MM.1S (cell line): ENCODE measurements at regions not wholly inside any gene's neighbourhood (a gene's known extent, or its start where the extent isn't known, plus 50 kb on each side); places are given as distances from the start of the nearest gene placed in this dataset.
A peak's percentile ranks its signal among the peaks of the same experiment; 100 is the strongest.

Experiments used
- DNase-seq: peaks from one replicate; pipeline ENCODE4 v3.0.0-alpha.2; 2015
- H2AFZ ChIP-seq: fragments of 300-600 bp; sonication (generic); 2 replicates; pipeline ENCODE4 v1.6.0; 2016; ENCODE audit warnings: antibody characterized with exemption, low read length
- H3F3A ChIP-seq: fragments of 300-600 bp; sonication (generic); 2 replicates; pipeline ENCODE4 v1.6.1; 2016; ENCODE audit warnings: mild to moderate bottlenecking, antibody characterized with exemption, low read length, moderate library complexity, mixed read lengths; ENCODE audit not compliant: insufficient read depth
- H3K27ac ChIP-seq: fragments of 300-600 bp; sonication (generic); 2 replicates; pipeline ENCODE4 v1.5.1; 2016; ENCODE audit warnings: mild to moderate bottlenecking, low read length
- H3K27me3 ChIP-seq: fragments of 300-600 bp; sonication (generic); replicated peaks from 2 replicates; pipeline ENCODE4 v1.6.0; 2016; ENCODE audit warnings: low read length; ENCODE audit not compliant: insufficient read depth
- H3K36me3 ChIP-seq: fragments of 300-600 bp; sonication (generic); replicated peaks from 2 replicates; pipeline ENCODE4 v1.6.1; 2016; ENCODE audit warnings: mild to moderate bottlenecking, low read length, mixed read lengths; ENCODE audit not compliant: insufficient read depth
- H3K4me1 ChIP-seq: fragments of 300-600 bp; sonication (generic); 2 replicates; pipeline ENCODE4 v1.6.1; 2016; ENCODE audit warnings: low read length, mixed read lengths
- H3K4me2 ChIP-seq: fragments of 300-600 bp; sonication (generic); 2 replicates; pipeline ENCODE4 v1.6.0; 2016; ENCODE audit warnings: low read depth, low read length
- H3K4me3 ChIP-seq: fragments of 300-600 bp; sonication (generic); 2 replicates; pipeline ENCODE4 v1.5.1; 2016; ENCODE audit warnings: low read length, mixed read lengths
- H3K79me2 ChIP-seq: fragments of 300-600 bp; sonication (generic); 2 replicates; pipeline ENCODE4 v1.6.1; 2016; ENCODE audit warnings: mixed run types, low read length, mixed read lengths
- H3K9ac ChIP-seq: fragments of 300-600 bp; sonication (generic); 2 replicates; pipeline ENCODE4 v1.6.1; 2016; ENCODE audit warnings: low read length, mixed read lengths
- H3K9me2 ChIP-seq: fragments of 300-600 bp; sonication (generic); replicated peaks from 2 replicates; pipeline ENCODE4 v1.6.1; 2016; ENCODE audit warnings: mild to moderate bottlenecking, low read length, mixed read lengths; ENCODE audit not compliant: insufficient read depth
- H3K9me3 ChIP-seq: fragments of 300-600 bp; sonication (generic); replicated peaks from 2 replicates; pipeline ENCODE4 v1.6.1; 2016; ENCODE audit warnings: mild to moderate bottlenecking, low read length, mixed read lengths; ENCODE audit not compliant: insufficient read depth
- H4K20me1 ChIP-seq: fragments of 300-600 bp; sonication (generic); 2 replicates; pipeline ENCODE4 v1.6.1; 2016; ENCODE audit warnings: mild to moderate bottlenecking, low read length, moderate library complexity, mixed read lengths; ENCODE audit not compliant: insufficient read depth
- CTCF ChIP-seq: fragments of 300-600 bp; sonication (generic); IDR thresholded peaks from 2 replicates; pipeline ENCODE4 v1.5.1; 2016; ENCODE audit warnings: antibody characterized with exemption, low read length, mixed read lengths
- EZH2 ChIP-seq: fragments of 300-600 bp; sonication (generic); optimal IDR thresholded peaks from 2 replicates; pipeline ENCODE3; 2017; ENCODE audit warnings: low read depth, mild to moderate bottlenecking, antibody characterized with exemption, low read length, mixed read lengths
- EZH2phosphoT487 ChIP-seq: fragments of 300-600 bp; sonication (generic); IDR thresholded peaks from 2 replicates; pipeline ENCODE4 v1.6.1; 2018; ENCODE audit warnings: antibody characterized with exemption, low read length

DNA sequence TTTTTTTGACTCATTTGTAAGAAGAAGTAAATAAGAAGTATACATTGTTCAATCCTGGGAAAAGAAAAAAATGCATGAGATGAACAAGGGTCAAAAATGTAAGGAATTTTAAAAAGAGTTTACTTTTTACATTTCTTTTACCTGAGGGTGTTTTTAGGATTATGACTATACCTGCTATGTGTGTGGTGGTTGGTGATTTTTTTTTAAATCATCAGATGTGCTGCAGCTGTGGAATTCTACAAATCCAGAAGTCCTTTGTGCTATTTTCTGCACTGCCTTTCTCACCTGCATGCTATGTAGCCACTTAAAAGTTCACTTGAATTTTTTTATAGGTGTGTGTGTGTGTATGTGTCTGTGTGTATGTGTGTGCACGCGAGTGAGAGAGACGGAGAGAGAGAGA lies 185.3 kb downstream of the FAT3 start:
- H3K27me3 ChIP-seq, result no peaks in the 10 kb centered on the region
- H3K4me1 ChIP-seq, result peaks cover 4% of the 10 kb centered on the region; the same call in 1 of the 2 replicates
- H3K4me3 ChIP-seq, result no peak overlapping the region
- H3K9me3 ChIP-seq, result no peaks in the 10 kb centered on the region
- no peaks in the 10 kb centered on the region for H3K36me3 ChIP-seq
- no peaks in the 10 kb centered on the region for H3K9me2 ChIP-seq
- TF ChIP-seq EZH2 (no peak), EZH2phosphoT487 (no peak)
- no peaks in the 10 kb centered on the region for H3K79me2 ChIP-seq
- no peak for DNase-seq
- no peaks in the 10 kb centered on the region for H4K20me1 ChIP-seq
- no peak overlapping the region for H3K9ac ChIP-seq
- H3F3A ChIP-seq, result no peaks in the 10 kb centered on the region
- no peak overlapping the region for H3K4me2 ChIP-seq
- no peak overlapping the region for H2AFZ ChIP-seq
- no peak overlapping the region for H3K27ac ChIP-seq

DNA sequence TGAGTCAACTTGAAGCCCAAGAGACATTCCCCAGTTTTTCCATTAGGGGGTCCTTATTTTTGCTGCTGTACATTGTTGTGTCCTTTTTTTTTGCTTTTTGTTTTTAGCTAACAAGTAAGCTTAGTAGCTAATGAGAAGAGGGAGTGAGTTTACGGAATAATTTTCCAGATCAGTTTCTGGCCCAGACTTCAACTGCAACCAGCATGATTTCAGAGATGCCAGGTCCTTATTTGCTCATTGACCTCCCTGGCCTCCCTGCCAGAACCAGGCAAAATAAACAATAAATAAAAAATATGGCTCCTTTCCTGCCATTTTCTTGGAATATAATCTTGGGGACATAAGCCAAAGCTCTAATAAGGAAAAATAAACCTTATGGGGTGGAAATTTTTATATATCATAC lies 185.9 kb downstream of the FAT3 start:
- Histone ChIP-seq H3K27me3 (no peaks in the 10 kb centered on the region), H3F3A (no peaks in the 10 kb centered on the region), H3K9me2 (no peaks in the 10 kb centered on the region), H3K36me3 (no peaks in the 10 kb centered on the region), H3K4me1 (peaks cover 4% of the 10 kb centered on the region; the same call in 1 of the 2 replicates), H2AFZ (no peak overlapping the region), H3K9me3 (no peaks in the 10 kb centered on the region), H4K20me1 (no peaks in the 10 kb centered on the region), H3K4me2 (no peak overlapping the region), H3K9ac (no peak overlapping the region), H3K27ac (no peak overlapping the region), H3K4me3 (no peak overlapping the region), H3K79me2 (no peaks in the 10 kb centered on the region)
- no peak for DNase-seq
- no peak for TF ChIP-seq EZH2phosphoT487
- no peak for TF ChIP-seq EZH2
- TF ChIP-seq CTCF, result no peak

DNA sequence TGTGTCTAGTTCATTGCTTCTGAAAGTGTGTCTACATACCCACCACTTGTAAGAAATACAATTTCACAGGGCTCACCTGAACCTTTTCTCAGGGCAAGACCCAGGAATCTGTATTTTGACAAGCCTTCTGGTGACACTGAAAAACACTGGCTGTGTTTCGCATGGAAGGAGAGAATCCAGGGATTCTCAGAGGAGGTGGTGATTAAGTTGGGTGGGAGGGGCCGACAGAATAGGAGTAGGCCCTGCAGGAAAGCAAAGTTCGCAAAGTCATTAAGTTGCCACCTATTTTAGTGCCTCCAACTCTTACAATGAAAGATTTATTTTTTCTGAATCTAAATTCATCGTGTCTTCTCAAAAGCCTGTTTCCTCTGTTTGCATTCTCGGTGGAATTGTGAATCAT lies 186.8 kb downstream of the FAT3 start:
- Histone ChIP-seq H3K79me2 (no peaks in the 10 kb centered on the region), H3K9me3 (no peaks in the 10 kb centered on the region)
- TF ChIP-seq EZH2phosphoT487 (no peak), EZH2 (no peak), CTCF (no peak)

GRCh38 chr11:92413757-92414513 lies 189.3 kb downstream of the FAT3 start:
- Histone ChIP-seq H2AFZ (peak overlapping the region; percentile 2; the same call in 1 of the 2 replicates), H3F3A (no peaks in the 10 kb centered on the region), H3K27me3 (no peaks in the 10 kb centered on the region), H3K9ac (no peak overlapping the region), H3K4me2 (peak overlapping the region; percentile 5; the same call in 1 of the 2 replicates), H3K27ac (peak overlapping the region; percentile 39; the same call in 1 of the 2 replicates), H4K20me1 (no peaks in the 10 kb centered on the region), H3K4me3 (no peak overlapping the region), H3K4me1 (peaks cover 4% of the 10 kb centered on the region; the same call in 1 of the 2 replicates), H3K9me2 (no peaks in the 10 kb centered on the region), H3K79me2 (no peaks in the 10 kb centered on the region), H3K9me3 (no peaks in the 10 kb centered on the region), H3K36me3 (no peaks in the 10 kb centered on the region)
- no peak for TF ChIP-seq EZH2
- no peak for TF ChIP-seq CTCF
- no peak for TF ChIP-seq EZH2phosphoT487
- peak; percentile 37 for DNase-seq

More for the DNA sequence above, 186.8 kb downstream of the FAT3 start:
- no peak overlapping the region for H3K9ac ChIP-seq
- no peak for DNase-seq
- no peak overlapping the region for H3K4me2 ChIP-seq
- no peaks in the 10 kb centered on the region for H3K36me3 ChIP-seq
- no peaks in the 10 kb centered on the region for H3K9me2 ChIP-seq
- H3K4me1 ChIP-seq, result peaks cover 4% of the 10 kb centered on the region; the same call in 1 of the 2 replicates
- H3K4me3 ChIP-seq, result no peak overlapping the region
- no peak overlapping the region for H2AFZ ChIP-seq
- H4K20me1 ChIP-seq, result no peaks in the 10 kb centered on the region
- no peaks in the 10 kb centered on the region for H3K27me3 ChIP-seq
- H3F3A ChIP-seq, result no peaks in the 10 kb centered on the region
- no peak overlapping the region for H3K27ac ChIP-seq
